DOHH2 (cell line): ENCODE measurements at regions not wholly inside any gene's neighbourhood (a gene's known extent, or its start where the extent isn't known, plus 50 kb on each side); places are given as distances from the start of the nearest gene placed in this dataset.

Experiments used
- CTCF ChIP-seq: fragments of 200-600 bp; sonication (generic); IDR thresholded peaks from one replicate; pipeline ENCODE4 v1.5.1; 2014; ENCODE audit warnings: antibody characterized with exemption, mild to moderate bottlenecking, low read depth, low read length; ENCODE audit not compliant: poor library complexity, severe bottlenecking
- EZH2phosphoT487 ChIP-seq: fragments of 200-600 bp; sonication (generic); IDR thresholded peaks from 2 replicates; pipeline ENCODE4 v1.6.1; 2017; ENCODE audit warnings: borderline replicate concordance, mild to moderate bottlenecking, antibody characterized with exemption, low read length, moderate library complexity, mixed read lengths

- TF ChIP-seq CTCF = no peak
- no peak for TF ChIP-seq EZH2phosphoT487
Observed at GRCh38 chr13:38002606-38003005, 133.0 kb upstream of the TRPC4 start.
